ENCODE measurements at regions not wholly inside any gene's neighbourhood (a gene's known extent, or its start where the extent isn't known, plus 50 kb on each side); places are given as distances from the start of the nearest gene placed in this dataset.

GRCh38 chr3:31399271-31399670 lies 133.5 kb upstream of the STT3B start:
- no peaks in the 10 kb centered on the region for H3K27me3 Mint-ChIP-seq (ENCODE audit: insufficient read depth, low read depth, poor library complexity)
- no peak overlapping the region for H3K4me3 ChIP-seq
- no peaks in the 10 kb centered on the region for H3K79me2 ChIP-seq (replicated peaks; ENCODE audit: insufficient read depth)
- no peak overlapping the region for H3K4me2 ChIP-seq
- H3K4me1 ChIP-seq (ENCODE audit: insufficient read depth): no peaks in the 10 kb centered on the region
- ATAC-seq (no peak), DNase-seq (ENCODE audit: low spot score) (no peak)
- no peak overlapping the region for H3K27ac Mint-ChIP-seq
- H3K4me1 Mint-ChIP-seq: no peaks in the 10 kb centered on the region
- TF ChIP-seq, protein P1, sequence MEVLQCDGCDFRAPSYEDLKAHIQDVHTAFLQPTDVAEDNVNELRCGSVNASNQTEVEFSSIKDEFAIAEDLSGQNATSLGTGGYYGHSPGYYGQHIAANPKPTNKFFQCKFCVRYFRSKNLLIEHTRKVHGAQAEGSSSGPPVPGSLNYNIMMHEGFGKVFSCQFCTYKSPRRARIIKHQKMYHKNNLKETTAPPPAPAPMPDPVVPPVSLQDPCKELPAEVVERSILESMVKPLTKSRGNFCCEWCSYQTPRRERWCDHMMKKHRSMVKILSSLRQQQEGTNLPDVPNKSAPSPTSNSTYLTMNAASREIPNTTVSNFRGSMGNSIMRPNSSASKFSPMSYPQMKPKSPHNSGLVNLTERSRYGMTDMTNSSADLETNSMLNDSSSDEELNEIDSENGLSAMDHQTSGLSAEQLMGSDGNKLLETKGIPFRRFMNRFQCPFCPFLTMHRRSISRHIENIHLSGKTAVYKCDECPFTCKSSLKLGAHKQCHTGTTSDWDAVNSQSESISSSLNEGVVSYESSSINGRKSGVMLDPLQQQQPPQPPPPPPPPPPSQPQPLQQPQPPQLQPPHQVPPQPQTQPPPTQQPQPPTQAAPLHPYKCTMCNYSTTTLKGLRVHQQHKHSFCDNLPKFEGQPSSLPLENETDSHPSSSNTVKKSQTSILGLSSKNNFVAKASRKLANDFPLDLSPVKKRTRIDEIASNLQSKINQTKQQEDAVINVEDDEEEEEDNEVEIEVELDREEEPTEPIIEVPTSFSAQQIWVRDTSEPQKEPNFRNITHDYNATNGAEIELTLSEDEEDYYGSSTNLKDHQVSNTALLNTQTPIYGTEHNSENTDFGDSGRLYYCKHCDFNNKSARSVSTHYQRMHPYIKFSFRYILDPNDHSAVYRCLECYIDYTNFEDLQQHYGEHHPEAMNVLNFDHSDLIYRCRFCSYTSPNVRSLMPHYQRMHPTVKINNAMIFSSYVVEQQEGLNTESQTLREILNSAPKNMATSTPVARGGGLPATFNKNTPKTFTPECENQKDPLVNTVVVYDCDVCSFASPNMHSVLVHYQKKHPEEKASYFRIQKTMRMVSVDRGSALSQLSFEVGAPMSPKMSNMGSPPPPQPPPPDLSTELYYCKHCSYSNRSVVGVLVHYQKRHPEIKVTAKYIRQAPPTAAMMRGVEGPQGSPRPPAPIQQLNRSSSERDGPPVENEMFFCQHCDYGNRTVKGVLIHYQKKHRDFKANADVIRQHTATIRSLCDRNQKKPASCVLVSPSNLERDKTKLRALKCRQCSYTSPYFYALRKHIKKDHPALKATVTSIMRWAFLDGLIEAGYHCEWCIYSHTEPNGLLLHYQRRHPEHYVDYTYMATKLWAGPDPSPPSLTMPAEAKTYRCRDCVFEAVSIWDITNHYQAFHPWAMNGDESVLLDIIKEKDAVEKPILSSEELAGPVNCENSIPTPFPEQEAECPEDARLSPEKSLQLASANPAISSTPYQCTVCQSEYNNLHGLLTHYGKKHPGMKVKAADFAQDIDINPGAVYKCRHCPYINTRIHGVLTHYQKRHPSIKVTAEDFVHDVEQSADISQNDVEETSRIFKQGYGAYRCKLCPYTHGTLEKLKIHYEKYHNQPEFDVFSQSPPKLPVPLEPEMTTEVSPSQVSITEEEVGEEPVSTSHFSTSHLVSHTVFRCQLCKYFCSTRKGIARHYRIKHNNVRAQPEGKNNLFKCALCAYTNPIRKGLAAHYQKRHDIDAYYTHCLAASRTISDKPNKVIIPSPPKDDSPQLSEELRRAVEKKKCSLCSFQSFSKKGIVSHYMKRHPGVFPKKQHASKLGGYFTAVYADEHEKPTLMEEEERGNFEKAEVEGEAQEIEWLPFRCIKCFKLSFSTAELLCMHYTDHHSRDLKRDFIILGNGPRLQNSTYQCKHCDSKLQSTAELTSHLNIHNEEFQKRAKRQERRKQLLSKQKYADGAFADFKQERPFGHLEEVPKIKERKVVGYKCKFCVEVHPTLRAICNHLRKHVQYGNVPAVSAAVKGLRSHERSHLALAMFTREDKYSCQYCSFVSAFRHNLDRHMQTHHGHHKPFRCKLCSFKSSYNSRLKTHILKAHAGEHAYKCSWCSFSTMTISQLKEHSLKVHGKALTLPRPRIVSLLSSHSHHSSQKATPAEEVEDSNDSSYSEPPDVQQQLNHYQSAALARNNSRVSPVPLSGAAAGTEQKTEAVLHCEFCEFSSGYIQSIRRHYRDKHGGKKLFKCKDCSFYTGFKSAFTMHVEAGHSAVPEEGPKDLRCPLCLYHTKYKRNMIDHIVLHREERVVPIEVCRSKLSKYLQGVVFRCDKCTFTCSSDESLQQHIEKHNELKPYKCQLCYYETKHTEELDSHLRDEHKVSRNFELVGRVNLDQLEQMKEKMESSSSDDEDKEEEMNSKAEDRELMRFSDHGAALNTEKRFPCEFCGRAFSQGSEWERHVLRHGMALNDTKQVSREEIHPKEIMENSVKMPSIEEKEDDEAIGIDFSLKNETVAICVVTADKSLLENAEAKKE (CRISPR knock-in tag; IDR thresholded peaks at IDR 0.05): no peak
- TF ChIP-seq ZNF114 (CRISPR knock-in tag; IDR thresholded peaks at IDR 0.05) (no peak), ZNF331 (CRISPR knock-in tag; IDR thresholded peaks at IDR 0.05; ENCODE audit: low read depth) (no peak), JUNB (IDR thresholded peaks at IDR 0.05; ENCODE audit: unreplicated experiment) (no peak), POLR2AphosphoS5 (IDR thresholded peaks at IDR 0.05; ENCODE audit: low read depth) (no peak), ETS1 (IDR thresholded peaks at IDR 0.05) (no peak), EZH2phosphoT487 (IDR thresholded peaks at IDR 0.05; ENCODE audit: unreplicated experiment) (no peak), CREB1 (CRISPR knock-in tag; IDR thresholded peaks at IDR 0.05; ENCODE audit: low read depth) (no peak), NANOG (IDR thresholded peaks at IDR 0.05; ENCODE audit: borderline replicate concordance) (no peak)
- TF ChIP-seq, protein P2, sequence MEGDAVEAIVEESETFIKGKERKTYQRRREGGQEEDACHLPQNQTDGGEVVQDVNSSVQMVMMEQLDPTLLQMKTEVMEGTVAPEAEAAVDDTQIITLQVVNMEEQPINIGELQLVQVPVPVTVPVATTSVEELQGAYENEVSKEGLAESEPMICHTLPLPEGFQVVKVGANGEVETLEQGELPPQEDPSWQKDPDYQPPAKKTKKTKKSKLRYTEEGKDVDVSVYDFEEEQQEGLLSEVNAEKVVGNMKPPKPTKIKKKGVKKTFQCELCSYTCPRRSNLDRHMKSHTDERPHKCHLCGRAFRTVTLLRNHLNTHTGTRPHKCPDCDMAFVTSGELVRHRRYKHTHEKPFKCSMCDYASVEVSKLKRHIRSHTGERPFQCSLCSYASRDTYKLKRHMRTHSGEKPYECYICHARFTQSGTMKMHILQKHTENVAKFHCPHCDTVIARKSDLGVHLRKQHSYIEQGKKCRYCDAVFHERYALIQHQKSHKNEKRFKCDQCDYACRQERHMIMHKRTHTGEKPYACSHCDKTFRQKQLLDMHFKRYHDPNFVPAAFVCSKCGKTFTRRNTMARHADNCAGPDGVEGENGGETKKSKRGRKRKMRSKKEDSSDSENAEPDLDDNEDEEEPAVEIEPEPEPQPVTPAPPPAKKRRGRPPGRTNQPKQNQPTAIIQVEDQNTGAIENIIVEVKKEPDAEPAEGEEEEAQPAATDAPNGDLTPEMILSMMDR (conservative IDR thresholded peaks at IDR 0.05; ENCODE audit: low read depth in 2 of 2): no peak
- H4K20me1 ChIP-seq (replicated peaks; ENCODE audit: insufficient read depth): no peaks in the 10 kb centered on the region
- peaks cover 9% of the 10 kb centered on the region; the same call in 1 of the 3 replicates for H3K9me3 Mint-ChIP-seq
- H3K27ac ChIP-seq (ENCODE audit: low read depth): no peak overlapping the region
- no peaks in the 10 kb centered on the region for H3K36me3 Mint-ChIP-seq (ENCODE audit: low read depth)
- H3K36me3 ChIP-seq (ENCODE audit: insufficient read depth): no peaks in the 10 kb centered on the region
- no peak overlapping the region for H2AFZ ChIP-seq
- H3K27me3 ChIP-seq (ENCODE audit: insufficient read depth): no peaks in the 10 kb centered on the region
- no peak overlapping the region for H3K4me3 Mint-ChIP-seq
- H3K9me2 ChIP-seq (ENCODE audit: insufficient read depth): peaks cover 9% of the 10 kb centered on the region; the same call in 1 of the 2 replicates
- H3F3A ChIP-seq (replicated peaks; ENCODE audit: low read depth): no peaks in the 10 kb centered on the region
